GM10266 (cell line): ENCODE measurements at regions not wholly inside any gene's neighbourhood (a gene's known extent, or its start where the extent isn't known, plus 50 kb on each side); places are given as distances from the start of the nearest gene placed in this dataset.

Source experiments
- DNase-seq: peaks from one replicate; pipeline ENCODE4 v3.0.0; 2012; ENCODE audit errors: extremely low spot score
- TF ChIP-seq, protein P1 (sequence below): IDR thresholded peaks from 2 replicates; pipeline ENCODE4 v1.5.1; 2012; ENCODE audit warnings: mild to moderate bottlenecking, low read depth; ENCODE audit not compliant: control insufficient read depth, insufficient read depth; ENCODE audit errors: missing control alignments

DNA sequence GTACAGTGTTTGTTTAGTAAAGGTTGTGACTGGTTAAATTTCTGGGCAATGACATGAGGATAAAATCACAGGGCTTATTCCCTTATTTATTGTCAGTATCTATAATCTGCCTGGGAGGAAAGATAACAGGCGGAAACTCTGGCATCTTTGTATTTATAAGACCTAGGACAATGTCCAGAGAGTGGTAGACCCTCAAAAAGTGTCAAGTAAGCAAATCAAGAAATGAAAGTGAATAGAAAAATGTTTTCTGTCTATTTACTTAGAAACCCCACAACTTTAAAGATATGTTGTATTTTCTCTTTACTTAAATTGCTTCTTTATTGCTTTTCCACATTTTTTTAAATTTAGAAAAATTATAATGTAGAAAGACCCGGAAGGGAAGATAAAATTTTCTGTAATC lies 544.6 kb downstream of the EDEM1 start:
- TF ChIP-seq, protein P1, sequence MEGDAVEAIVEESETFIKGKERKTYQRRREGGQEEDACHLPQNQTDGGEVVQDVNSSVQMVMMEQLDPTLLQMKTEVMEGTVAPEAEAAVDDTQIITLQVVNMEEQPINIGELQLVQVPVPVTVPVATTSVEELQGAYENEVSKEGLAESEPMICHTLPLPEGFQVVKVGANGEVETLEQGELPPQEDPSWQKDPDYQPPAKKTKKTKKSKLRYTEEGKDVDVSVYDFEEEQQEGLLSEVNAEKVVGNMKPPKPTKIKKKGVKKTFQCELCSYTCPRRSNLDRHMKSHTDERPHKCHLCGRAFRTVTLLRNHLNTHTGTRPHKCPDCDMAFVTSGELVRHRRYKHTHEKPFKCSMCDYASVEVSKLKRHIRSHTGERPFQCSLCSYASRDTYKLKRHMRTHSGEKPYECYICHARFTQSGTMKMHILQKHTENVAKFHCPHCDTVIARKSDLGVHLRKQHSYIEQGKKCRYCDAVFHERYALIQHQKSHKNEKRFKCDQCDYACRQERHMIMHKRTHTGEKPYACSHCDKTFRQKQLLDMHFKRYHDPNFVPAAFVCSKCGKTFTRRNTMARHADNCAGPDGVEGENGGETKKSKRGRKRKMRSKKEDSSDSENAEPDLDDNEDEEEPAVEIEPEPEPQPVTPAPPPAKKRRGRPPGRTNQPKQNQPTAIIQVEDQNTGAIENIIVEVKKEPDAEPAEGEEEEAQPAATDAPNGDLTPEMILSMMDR = no peak
- no peak for DNase-seq

DNA sequence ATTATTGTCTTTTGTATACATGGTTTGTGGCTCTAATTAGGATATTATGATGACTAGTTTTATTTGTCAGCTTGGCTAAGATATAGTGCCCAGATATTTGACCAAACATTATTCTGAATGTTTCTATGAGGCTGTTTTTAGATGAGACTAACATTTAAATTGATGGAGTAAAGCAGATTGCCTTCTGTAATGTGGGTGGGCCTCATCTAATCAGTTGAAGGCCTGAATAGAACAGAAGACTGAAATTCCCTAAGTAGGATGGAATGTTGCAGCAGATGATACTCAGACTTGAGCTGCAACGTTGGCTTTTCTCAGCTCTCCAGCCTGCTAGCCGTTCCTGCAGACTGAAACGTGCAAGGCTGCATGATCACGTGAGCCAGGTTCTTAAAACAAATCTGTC lies 546.5 kb downstream of the EDEM1 start:
- TF ChIP-seq, protein P1 = no peak
- no peak for DNase-seq

DNA sequence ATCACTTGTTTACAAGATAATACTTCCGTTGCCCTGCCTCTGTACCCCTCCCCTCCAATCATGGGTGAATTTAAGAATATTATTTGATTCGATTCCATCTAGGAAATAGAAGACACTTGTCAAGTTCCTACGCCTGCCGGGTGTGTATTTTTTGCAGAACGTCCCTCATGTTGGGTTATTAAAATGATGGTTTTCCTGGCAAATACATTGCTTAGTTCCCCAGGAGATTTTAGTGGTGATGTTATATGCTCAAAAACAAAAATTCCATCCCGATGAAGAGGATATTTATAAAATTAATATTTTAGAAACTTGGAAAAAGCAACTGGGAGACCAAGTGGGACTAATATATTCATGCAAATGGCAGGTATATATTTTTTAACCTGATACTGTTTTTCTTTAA lies 548.4 kb downstream of the EDEM1 start:
- TF ChIP-seq, protein P1 = no peak
- DNase-seq = no peak

DNA sequence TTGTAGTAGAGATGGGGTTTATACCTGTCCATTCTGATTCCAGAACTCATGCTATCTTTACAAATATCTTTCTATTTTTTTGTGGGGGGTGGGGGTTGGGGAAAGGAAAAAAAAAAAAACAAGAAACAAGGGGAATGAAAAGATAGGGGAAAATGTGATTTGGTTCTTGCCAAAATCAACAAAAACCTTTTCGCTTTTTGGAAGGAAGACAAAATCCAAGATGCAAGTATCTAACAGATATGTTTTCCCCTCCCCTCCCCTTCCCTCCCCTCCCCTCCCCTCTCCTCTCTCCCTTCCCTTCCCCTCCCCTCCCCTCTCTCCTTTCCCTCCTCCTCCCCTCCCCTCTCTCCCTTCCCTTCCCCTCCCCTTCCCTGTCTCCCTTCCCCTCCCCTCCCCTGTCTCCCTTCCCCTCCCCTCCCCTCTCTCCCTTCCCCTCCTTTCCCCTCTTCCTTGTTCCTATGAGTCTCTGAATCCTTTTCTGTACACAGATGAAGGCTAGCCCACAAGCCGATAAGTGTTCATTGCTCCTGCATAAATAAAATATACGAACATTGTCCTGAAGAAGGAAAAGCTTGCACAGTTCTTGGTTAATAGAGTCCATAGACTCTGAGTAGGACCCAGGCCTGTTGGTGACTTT lies 551.9 kb downstream of the EDEM1 start:
- TF ChIP-seq, protein P1 = no peak
- no peak for DNase-seq

DNA sequence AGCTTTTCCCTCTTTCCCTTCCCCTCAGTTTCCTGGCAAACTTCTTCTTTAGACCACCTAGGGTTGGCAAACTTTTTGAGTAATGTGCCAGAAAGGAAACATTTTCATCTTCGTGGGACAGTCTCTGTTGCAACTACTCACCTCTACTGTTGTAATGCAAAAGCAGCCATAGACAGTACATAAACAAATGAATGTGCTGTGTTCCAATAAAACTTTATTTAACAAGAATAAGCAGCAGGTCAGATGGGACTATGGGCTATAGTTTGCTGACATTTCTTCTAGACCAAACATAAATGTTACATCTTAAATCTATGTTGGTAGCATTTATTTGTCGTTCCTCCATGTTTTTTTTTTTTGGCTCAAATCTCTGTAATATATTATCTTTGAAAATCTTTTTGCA lies 552.4 kb downstream of the EDEM1 start:
- no peak for DNase-seq
- TF ChIP-seq, protein P1 = no peak

DNA sequence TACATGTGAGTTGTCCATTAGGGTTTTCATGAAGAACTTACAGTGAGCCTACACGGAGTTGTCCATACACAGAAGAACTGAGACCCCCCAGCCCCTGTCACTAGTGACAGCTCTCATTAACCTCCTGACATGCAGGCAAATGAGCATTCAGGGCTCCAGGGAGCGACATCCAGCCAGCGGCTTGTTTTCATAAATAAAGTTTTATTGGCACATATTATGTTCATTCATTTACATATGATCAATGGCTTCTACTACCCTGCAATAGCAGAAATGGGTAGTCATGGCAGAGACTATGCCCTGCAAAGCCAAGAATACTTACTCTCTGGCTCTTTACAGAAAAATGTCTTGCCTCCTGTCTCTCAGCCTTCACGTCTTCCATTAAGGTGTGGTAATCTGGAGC lies 553.5 kb downstream of the EDEM1 start:
- TF ChIP-seq, protein P1 = no peak
- no peak for DNase-seq

DNA sequence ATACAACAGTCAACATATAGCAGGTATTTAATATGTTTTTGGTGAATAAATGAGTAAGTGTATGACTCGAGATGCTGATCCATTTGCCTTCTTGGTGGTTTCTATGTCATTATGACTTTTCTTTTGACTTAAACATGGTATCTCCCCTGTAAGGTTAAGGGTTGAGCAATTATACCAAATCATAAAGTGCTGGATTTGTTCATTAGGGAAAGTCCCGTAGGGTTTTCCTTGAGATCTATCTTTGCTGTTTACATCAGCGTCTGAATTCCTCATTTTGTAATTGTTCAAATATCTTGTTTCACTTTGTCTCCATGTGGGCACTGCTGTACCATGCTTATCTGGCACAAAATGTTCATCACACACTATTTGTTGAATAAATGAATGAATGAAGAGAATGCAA lies 562.6 kb downstream of the EDEM1 start:
- no peak for DNase-seq
- TF ChIP-seq, protein P1 = no peak
